Tongue (tissue), 1 donor: ENCODE measurements at regions not wholly inside any gene's neighbourhood (a gene's known extent, or its start where the extent isn't known, plus 50 kb on each side); places are given as distances from the start of the nearest gene placed in this dataset.
"Not testable (repeated sequence)": the region's sequence is repeated elsewhere in the genome, so short reads cannot be mapped to it uniquely, and the experiment has no call there.

Experiments
- DNase-seq: peaks from one replicate; pipeline ENCODE4 v3.0.0-alpha.2; 2015

GRCh38 chr1:209190591-209191261 lies 392.8 kb upstream of the CAMK1G start:
- DNase-seq = peak; percentile 74

- DNase-seq = no peak
Measured at GRCh38 chr1:209191262-209191634, 392.3 kb upstream of the CAMK1G start.

- DNase-seq = no peak
Measured at GRCh38 chr1:209196140-209196539, 387.4 kb upstream of the CAMK1G start.

DNA sequence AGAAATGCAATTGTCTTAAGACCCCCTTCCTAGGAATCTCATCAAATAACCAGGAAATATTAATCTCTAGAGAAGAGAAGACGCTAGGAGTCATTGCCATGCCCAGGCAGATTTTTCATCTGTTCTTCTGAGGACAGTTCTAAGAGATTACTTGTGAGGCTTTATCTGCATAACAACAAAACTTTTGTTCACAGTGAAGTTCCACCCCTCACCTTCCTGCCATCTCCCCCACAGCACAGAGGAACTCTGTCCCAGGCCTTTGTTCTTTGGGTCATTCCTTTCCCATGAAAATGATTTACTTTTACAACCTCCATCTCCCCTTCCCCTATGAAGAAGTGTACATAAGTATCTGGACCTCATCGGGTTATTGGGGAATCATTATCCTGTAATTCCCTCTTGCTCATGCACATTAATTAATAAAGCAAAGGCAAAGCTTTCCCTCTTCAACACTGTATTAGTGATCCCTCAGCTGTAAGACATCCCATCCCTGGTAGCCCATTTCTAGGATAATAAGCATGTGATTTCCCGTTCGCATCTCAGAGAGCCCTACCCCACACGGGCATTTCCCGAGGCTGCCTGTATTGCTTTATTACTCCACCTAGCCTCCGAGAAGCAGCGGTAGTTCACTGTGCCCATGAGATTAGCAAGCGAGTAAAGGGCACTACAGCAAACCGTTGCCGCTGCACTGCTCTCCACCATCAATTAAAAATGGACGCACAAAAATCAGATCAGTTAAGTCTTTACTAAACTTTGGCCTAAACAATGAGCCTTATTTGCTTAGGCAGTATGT lies 384.4 kb upstream of the CAMK1G start:
- no peak for DNase-seq

- DNase-seq = no peak
Measured at GRCh38 chr1:209199822-209200221, 383.7 kb upstream of the CAMK1G start.

DNA sequence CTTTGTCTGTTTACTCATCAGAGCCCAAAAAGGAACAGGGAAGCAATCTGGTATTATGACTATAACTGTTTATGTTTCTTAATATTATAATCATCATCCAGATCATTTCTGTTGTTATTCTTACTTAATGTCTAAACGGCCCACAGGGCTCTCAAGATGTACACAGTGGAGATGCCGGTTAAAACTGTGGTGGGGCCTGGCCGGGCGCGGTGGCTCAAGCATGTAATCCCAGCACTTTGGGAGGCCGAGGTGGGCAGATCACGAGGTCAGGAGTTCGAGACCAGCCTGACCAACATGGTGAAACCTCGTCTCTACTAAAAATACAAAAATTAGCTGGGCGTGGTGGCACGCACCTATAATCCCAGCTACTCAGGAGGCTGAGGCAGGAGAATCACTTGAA lies 381.2 kb upstream of the CAMK1G start:
- not testable (repeated sequence) for DNase-seq

GRCh38 chr1:209202830-209203532 lies 380.5 kb upstream of the CAMK1G start:
- peak; percentile 79 for DNase-seq

DNA sequence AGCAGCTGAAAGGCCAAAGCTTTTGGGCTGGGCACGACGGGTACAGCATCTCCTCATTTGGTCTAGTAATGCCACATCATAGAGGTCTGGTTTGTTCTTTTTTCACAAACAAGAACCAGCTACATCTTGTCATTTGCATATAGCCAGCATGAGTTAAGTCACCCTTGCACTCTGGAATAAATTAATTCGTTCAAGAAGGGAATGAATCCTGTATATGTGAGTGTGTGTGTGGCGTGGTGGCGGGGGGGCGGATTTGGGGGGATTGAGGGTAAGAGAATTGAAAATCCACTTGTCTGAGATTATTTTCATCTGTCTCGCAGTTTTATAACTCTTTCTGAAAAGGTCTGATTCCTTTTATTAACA lies 380.0 kb upstream of the CAMK1G start:
- DNase-seq = peak; percentile 21

GRCh38 chr1:209205039-209205438 lies 378.5 kb upstream of the CAMK1G start:
- no peak for DNase-seq

GRCh38 chr1:209207126-209207700 lies 376.3 kb upstream of the CAMK1G start:
- no peak for DNase-seq

GRCh38 chr1:209207701-209208286 lies 375.7 kb upstream of the CAMK1G start:
- DNase-seq = peak; percentile 91

GRCh38 chr1:209208648-209209047 lies 374.9 kb upstream of the CAMK1G start:
- DNase-seq = no peak

GRCh38 chr1:209213989-209214388 lies 369.5 kb upstream of the CAMK1G start:
- DNase-seq = no peak

GRCh38 chr1:209215826-209216225 lies 367.7 kb upstream of the CAMK1G start:
- no peak for DNase-seq

- DNase-seq = no peak
Measured at GRCh38 chr1:209218113-209218512, 365.4 kb upstream of the CAMK1G start.

GRCh38 chr1:209218981-209219380 lies 364.5 kb upstream of the CAMK1G start:
- no peak for DNase-seq

DNA sequence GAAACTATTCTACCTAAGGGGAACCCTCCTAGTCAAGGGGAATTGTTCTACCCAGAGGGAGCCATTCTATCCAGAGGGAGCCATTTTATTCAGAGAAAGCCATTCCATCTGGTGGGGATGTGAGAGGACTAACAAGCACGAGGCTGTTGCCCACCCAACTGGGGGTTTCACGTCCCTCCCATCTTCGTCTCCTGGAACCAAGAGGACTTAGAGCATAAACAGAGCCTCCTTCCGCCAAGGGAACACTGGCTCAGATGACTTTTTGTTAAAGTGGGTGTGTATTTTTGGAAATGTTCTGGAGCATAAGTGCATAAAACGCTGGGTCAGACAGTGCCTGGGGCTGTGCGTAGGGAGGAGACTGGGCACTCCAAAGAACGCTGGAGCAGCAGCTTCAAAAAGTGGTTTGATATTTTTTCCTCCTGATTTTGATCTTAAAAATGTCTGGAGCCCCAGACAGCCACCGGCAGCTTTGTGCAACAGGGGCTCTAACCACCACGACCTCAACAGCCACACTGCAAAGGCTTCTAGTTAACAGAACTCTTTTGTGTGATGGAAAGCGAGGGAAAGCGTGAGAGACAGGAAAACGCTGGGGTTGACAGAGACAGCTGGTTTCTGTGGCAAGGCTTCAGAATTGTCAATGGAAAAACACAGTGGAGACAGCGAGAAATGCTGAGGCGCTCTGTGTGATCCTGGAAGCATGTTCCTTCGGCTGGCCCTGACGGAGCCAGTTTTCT lies 363.6 kb upstream of the CAMK1G start:
- peak; percentile 76 for DNase-seq

DNA sequence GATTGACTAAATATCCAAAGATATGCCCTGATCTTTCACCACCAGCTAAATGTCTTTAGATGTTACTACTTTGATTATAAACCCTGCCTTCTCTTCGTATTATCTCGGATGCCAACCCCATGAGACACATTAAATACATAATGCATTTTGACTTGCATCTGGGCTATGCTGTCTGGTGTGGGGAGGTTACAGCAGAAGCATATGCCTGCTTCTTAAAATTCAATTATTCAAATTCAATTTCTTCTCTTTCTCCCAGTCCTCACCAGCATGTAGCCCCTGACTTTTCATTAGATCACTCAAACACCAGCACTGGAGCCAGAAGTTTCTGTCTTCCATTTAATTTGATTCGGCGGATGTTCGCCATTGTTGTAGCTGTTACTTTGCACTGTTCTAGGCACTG lies 360.7 kb upstream of the CAMK1G start:
- DNase-seq = no peak

DNA sequence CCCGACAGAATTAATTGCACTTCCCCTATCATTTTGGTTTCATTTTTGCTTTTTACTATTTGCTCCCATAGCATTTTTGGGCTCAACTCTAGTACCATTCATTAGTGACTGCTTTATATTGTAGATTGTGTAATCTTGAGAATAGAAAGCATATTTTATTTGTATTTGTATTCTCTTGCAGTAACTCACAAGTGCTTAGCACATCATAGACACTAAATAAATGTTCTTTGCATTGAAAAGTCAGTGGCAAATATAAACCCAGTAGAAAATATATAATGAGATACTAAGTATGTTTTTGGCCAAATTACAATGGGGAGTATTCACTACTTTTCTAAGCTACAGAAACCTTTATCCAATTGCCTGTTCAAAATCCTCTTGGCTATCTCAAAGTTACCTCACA lies 359.7 kb upstream of the CAMK1G start:
- DNase-seq = no peak

GRCh38 chr1:209224886-209225285 lies 358.6 kb upstream of the CAMK1G start:
- DNase-seq = no peak

DNA sequence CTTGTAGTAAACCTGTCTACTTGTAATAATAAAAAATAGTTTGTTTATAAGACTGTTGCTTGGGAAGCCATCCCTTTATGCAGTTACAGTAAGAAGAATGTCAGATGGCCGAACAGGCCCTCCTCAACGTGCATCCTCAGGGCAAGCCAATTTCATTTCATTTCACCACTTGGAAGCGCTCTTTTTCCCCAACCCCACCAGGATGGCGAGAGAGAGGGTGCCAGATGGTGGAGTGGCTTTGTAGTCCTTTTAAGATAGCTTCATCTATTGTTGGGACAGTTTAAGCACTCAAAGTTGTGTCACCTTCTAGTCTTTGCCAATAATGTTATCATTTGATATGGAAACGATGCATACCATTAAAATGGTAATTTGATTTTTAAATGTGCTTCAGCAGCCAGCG lies 356.3 kb upstream of the CAMK1G start:
- DNase-seq = no peak

DNA sequence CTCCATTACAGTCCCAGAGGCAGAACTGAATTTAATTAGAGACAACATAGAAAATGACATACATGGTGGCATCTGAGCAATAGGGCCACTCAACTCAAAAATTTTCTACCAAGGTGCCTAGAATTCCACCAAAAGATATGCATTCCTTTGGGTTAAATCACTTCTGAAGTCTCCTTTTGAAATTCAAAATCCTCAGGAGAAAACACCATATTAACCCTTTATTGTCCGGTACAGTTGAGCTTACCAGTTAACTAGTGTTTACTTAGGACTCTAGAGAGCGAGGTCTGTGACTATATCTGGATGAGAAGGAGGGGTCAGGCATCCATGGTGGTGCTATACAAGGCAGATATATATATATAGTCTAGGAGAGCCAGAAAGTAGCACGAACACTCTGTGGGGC lies 355.6 kb upstream of the CAMK1G start:
- no peak for DNase-seq
